HUES48 (cell line): ENCODE measurements at regions not wholly inside any gene's neighbourhood (a gene's known extent, or its start where the extent isn't known, plus 50 kb on each side); places are given as distances from the start of the nearest gene placed in this dataset.

Experiments
- H3K27ac ChIP-seq: one replicate; pipeline ENCODE4 v1.7.0; 2013; ENCODE audit warnings: low read depth, low read length, inconsistent platforms
- H3K27me3 ChIP-seq: 2 replicates; pipeline ENCODE4 v1.6.1; 2013; ENCODE audit warnings: mild to moderate bottlenecking, low read length; ENCODE audit not compliant: control insufficient read depth, insufficient read depth
- H3K36me3 ChIP-seq: 2 replicates; pipeline ENCODE4 v1.6.1; 2013; ENCODE audit warnings: low read length; ENCODE audit not compliant: control insufficient read depth, insufficient read depth
- H3K4me1 ChIP-seq: 2 replicates; pipeline ENCODE4 v1.6.1; 2013; ENCODE audit warnings: mild to moderate bottlenecking, low read length; ENCODE audit not compliant: control insufficient read depth, insufficient read depth
- H3K4me3 ChIP-seq: 2 replicates; pipeline ENCODE4 v1.5.1; 2013; ENCODE audit warnings: mild to moderate bottlenecking, low read depth, low read length
- H3K9ac ChIP-seq: 2 replicates; pipeline ENCODE4 v1.6.1; 2013; ENCODE audit warnings: mild to moderate bottlenecking, low read depth, low read length, moderate library complexity
- H3K9me3 ChIP-seq: 2 replicates; pipeline ENCODE4 v1.6.1; 2013; ENCODE audit warnings: low read length; ENCODE audit not compliant: control insufficient read depth, insufficient read depth

DNA sequence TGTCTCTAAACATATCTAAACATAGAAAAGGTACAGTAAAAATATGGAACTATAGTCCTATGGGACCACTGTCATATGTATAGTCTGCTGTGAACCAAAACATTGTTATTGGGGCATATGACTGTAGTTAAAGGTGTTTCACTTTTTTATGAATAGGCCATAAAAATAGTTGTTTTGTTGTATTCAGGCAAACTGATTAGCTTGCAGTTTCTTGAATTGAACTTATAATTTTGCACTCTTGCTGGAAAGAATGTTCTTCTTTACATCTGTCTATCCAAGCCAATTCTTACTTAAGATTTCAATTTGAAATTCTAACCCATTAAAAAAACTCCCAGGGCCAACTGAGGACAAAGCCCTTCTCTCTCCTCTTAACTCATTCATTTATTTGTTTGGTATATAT is 234.1 kb downstream of the NOVA1 start:
- H3K9me3 ChIP-seq: no peaks in the 10 kb centered on the region
- H3K4me1 ChIP-seq: no peaks in the 10 kb centered on the region
- no peaks in the 10 kb centered on the region for H3K27me3 ChIP-seq
- H3K9ac ChIP-seq: no peak overlapping the region
- H3K4me3 ChIP-seq: no peak overlapping the region
- H3K27ac ChIP-seq: no peak overlapping the region
- no peaks in the 10 kb centered on the region for H3K36me3 ChIP-seq

- Histone ChIP-seq H3K4me3 (no peak overlapping the region), H3K27ac (no peak overlapping the region), H3K36me3 (no peaks in the 10 kb centered on the region), H3K9me3 (no peaks in the 10 kb centered on the region), H3K27me3 (no peaks in the 10 kb centered on the region), H3K9ac (no peak overlapping the region), H3K4me1 (no peaks in the 10 kb centered on the region)
These were observed 253.2 kb downstream of the NOVA1 start for GRCh38 chr14:26344596-26344995.

DNA sequence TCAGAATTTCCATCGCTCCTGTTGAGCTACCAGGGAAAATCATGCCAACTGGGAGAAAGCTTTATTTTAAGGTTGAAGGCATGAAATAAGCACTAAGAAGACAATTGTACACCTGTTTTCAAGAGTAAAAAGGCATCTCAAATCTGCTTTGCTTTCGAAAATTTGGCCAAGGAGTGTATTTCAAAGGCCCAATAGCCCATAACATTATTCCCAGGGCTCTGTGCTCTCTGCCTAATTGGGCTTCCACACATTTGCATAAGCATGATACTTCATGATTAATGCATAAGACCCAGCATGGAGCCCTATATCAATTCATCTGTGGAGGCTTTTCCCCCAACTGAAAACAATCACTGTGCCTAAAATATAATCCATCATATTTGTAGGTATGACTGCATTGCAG is 258.5 kb downstream of the NOVA1 start:
- Histone ChIP-seq H3K27me3 (no peaks in the 10 kb centered on the region), H3K4me3 (no peak overlapping the region), H3K9me3 (no peaks in the 10 kb centered on the region), H3K36me3 (no peaks in the 10 kb centered on the region), H3K4me1 (no peaks in the 10 kb centered on the region), H3K27ac (no peak overlapping the region), H3K9ac (no peak overlapping the region)

GRCh38 chr14:26338231-26338630 is 259.6 kb downstream of the NOVA1 start:
- no peaks in the 10 kb centered on the region for H3K27me3 ChIP-seq
- H3K9me3 ChIP-seq: no peaks in the 10 kb centered on the region
- H3K27ac ChIP-seq: no peak overlapping the region
- no peak overlapping the region for H3K4me3 ChIP-seq
- H3K9ac ChIP-seq: no peak overlapping the region
- H3K36me3 ChIP-seq: no peaks in the 10 kb centered on the region
- H3K4me1 ChIP-seq: no peaks in the 10 kb centered on the region

DNA sequence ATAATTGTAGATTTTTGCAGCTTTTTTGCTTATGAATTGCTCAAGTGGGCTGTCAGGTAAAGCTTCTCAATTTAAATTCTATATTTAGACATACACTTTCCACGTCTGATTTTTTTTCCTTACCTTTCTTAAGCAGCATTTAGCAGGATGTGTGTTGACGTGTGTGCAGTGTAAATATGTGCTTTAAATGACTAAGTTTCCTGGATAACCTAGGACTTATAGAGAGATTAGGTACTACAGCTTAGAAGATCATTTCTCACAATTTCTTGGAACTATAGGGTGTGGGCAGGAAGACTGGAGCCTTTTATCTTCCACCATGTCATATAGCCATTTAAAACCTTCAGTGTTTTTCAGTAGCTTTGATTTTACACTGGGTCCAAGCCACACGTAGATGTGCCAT is 263.5 kb downstream of the NOVA1 start:
- no peak overlapping the region for H3K27ac ChIP-seq
- no peaks in the 10 kb centered on the region for H3K9me3 ChIP-seq
- no peaks in the 10 kb centered on the region for H3K36me3 ChIP-seq
- no peaks in the 10 kb centered on the region for H3K27me3 ChIP-seq
- H3K4me3 ChIP-seq: no peak overlapping the region
- no peak overlapping the region for H3K9ac ChIP-seq
- no peaks in the 10 kb centered on the region for H3K4me1 ChIP-seq

DNA sequence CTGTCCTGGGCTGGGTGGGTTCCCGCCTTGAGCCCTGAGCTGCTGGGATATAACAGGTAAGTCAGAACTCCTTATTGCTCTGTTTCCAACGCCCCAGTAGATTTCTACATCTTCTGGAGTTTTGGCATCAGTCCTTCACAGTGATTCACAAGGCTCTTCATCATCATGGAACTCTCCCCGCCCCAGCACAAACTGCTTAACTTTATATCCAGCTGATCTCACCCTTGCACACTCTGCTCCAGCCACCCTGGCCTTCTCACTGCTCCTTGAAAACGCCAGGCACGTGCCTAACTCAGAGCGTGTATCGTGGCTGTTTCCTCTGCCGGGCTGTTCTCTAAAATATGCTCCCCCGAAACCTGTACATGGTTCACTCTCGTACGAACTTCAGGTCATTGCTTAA is 264.9 kb downstream of the NOVA1 start:
- Histone ChIP-seq H3K9ac (no peak overlapping the region), H3K27ac (no peak overlapping the region), H3K9me3 (no peaks in the 10 kb centered on the region), H3K36me3 (no peaks in the 10 kb centered on the region), H3K27me3 (no peaks in the 10 kb centered on the region), H3K4me3 (no peak overlapping the region), H3K4me1 (no peaks in the 10 kb centered on the region)

DNA sequence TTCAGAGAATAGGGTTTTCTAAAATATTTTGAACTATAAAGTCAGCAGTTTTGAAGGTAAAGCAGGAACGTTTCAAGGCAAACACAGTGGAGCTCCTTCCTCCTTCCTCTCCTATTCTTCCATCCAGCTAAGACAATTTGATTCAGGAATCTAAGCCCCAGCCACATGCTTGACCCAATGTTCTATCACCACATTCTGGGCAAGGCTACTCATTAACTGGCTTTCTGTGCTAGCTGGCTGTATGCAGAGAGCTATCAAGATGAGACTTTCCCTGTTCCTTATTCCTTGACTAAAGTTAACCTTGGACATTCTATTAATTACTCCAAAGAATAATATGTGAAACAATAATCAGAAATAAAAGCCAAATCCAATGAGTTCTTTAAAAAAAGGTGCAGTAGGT is 266.9 kb downstream of the NOVA1 start:
- no peak overlapping the region for H3K4me3 ChIP-seq
- no peak overlapping the region for H3K9ac ChIP-seq
- H3K36me3 ChIP-seq: no peaks in the 10 kb centered on the region
- no peaks in the 10 kb centered on the region for H3K27me3 ChIP-seq
- H3K9me3 ChIP-seq: no peaks in the 10 kb centered on the region
- H3K27ac ChIP-seq: no peak overlapping the region
- no peaks in the 10 kb centered on the region for H3K4me1 ChIP-seq

DNA sequence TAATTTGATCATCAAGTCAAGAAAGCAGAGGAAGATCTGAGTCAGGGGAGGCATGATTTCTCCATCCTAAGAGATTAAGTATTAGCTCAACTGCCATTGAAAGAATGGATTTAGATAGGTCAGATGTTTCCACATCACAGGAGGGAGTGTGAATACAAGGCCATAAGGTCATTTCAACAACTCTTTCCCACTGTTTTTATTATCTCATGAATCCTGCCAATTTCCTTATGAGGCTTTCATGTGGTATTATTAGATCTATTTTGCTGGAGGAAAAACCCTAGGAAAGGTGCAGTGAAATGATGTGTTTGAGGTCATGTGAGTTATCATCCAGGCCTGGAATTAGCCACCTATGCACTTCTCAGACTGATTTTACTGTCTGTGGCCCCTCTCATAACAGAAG is 269.0 kb downstream of the NOVA1 start:
- H3K27me3 ChIP-seq: no peaks in the 10 kb centered on the region
- H3K9me3 ChIP-seq: no peaks in the 10 kb centered on the region
- peak overlapping the region; percentile 9 for H3K27ac ChIP-seq
- H3K4me3 ChIP-seq: no peak overlapping the region
- peaks cover 13% of the 10 kb centered on the region for H3K4me1 ChIP-seq
- H3K36me3 ChIP-seq: no peaks in the 10 kb centered on the region
- no peak overlapping the region for H3K9ac ChIP-seq

DNA sequence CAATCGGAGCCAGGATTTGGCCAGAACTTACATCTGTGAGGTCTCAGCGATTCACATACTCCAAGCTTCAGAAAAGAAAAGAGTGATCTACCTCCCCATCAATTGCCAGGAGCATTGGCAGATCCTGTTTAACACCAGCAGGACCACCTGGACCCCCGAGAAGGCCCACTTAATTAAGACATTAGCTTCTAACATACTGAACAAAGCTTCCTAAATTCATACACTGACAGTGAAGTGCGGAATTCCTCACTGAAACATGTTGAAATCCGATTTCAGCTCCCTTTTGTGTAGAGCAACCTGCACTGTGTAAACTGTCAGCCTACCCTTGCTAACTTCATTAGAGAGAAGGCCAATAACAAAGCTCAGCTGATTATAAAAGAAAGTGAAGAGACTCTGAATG is 274.0 kb downstream of the NOVA1 start:
- H3K36me3 ChIP-seq: no peaks in the 10 kb centered on the region
- no peaks in the 10 kb centered on the region for H3K9me3 ChIP-seq
- H3K4me3 ChIP-seq: no peak overlapping the region
- peaks cover 16% of the 10 kb centered on the region for H3K4me1 ChIP-seq
- no peak overlapping the region for H3K27ac ChIP-seq
- H3K27me3 ChIP-seq: no peaks in the 10 kb centered on the region
- no peak overlapping the region for H3K9ac ChIP-seq

GRCh38 chr14:26320886-26321285 is 276.9 kb downstream of the NOVA1 start:
- Histone ChIP-seq H3K36me3 (no peaks in the 10 kb centered on the region), H3K4me1 (peaks cover 16% of the 10 kb centered on the region), H3K4me3 (no peak overlapping the region), H3K9me3 (no peaks in the 10 kb centered on the region), H3K9ac (no peak overlapping the region), H3K27me3 (no peaks in the 10 kb centered on the region), H3K27ac (no peak overlapping the region)

DNA sequence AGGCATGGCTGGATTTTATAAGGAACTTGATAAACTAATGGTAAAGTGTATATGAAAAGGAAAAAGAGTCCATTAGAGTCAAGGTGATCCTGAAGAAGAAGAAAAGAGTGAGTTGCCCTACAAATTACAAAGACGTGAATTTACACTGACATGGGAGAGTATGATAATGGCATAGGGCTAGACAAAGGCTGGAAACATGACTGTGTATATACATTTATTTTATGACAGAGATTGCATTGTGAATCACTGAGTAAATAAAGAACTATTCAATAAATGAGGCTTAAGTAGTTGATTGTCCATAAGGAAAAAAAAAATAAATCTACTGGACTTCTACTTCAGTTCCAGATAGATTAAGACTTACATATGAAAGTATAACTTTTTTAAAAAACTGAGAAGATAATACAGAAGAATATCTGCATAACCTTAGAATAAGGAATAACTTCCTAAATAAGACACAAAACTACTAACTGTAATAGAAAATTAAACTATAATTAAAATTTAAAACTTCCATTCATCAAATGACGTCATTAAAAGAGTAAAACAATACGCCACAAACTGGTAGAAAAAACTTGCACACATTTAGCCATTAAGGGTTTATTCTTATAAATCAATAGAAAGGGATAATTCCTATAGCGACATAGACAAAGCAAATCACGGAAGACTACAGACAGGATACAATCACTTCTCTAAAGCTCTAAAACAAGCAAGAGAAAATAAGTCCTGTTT is 278.5 kb downstream of the NOVA1 start:
- Histone ChIP-seq H3K9me3 (no peaks in the 10 kb centered on the region), H3K9ac (no peak overlapping the region), H3K36me3 (no peaks in the 10 kb centered on the region), H3K4me1 (peaks cover 4% of the 10 kb centered on the region; the same call in 1 of the 2 replicates), H3K27me3 (no peaks in the 10 kb centered on the region), H3K4me3 (no peak overlapping the region), H3K27ac (no peak overlapping the region)
